ENCODE measurements at regions not wholly inside any gene's neighbourhood (a gene's known extent, or its start where the extent isn't known, plus 50 kb on each side); places are given as distances from the start of the nearest gene placed in this dataset.
"Not testable (repeated sequence)": the region's sequence is repeated elsewhere in the genome, so short reads cannot be mapped to it uniquely, and the experiment has no call there.

DNA sequence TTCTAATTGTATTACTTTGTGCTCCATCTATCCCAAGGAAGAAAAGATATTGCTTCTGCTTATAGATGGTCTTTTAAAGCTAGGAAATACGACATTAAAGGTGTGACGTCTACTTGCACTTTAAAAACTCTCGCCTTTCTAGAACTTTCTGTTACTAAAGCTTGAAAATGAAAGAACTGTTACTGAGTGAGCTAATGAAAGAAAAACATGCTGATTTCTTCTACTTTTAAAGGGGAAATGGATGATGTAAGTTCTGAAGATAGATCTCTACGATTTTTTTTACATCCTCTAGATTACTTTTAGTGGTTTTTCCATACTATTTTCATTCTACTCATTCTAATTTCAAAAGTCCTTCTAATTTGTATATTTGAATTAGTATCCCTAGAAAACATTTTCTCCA, 387.5 kb downstream of the USP25 start:
- ATAC-seq (no peak), DNase-seq (ENCODE audit: low spot score in 2 of 2) (no peak)
- no peak overlapping the region for H3K27ac Mint-ChIP-seq
- H3K9me3 Mint-ChIP-seq = peaks cover 0 to 6% of the 10 kb centered on the region in 2 donors
- no peaks in the 10 kb centered on the region for H3K36me3 Mint-ChIP-seq

DNA sequence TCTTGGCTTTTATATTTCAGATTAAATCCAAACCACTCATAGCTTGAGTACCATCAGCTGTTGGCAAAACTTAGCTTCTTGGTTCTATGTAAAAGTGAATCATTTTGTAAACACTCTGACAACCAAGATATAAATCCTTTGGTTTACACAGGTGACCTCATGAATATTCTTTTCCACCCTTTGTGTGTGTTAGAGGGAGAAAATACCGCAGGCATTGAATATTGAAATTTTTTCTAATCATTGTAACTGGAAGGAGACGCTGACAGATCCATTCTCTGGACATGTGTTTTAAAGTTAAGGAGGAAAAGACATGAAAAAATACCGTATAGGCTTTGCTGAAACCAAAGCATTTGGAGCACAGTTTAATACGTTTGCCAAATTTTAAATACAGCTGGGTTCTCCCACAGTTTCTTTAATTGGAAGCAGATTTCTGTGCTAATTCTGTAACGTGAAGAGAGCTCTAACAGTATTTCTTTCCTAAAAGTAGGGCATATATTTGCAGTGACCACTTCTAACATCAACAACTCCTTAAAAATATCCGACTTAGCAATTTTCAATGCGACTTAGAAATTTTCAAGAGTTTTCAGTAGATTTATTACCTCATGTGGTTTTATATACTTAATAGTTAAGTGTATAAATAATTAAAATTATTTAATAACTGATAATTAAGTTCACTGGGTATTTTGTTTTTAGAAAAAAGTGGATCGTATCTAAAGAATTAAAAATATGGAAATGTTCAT, 388.2 kb downstream of the USP25 start:
- no peak overlapping the region for H3K27ac Mint-ChIP-seq
- ATAC-seq (no peak), DNase-seq (ENCODE audit: low spot score in 2 of 2) (no peak)
- peaks cover 0 to 6% of the 10 kb centered on the region in 2 donors for H3K9me3 Mint-ChIP-seq
- H3K36me3 Mint-ChIP-seq = no peaks in the 10 kb centered on the region

DNA sequence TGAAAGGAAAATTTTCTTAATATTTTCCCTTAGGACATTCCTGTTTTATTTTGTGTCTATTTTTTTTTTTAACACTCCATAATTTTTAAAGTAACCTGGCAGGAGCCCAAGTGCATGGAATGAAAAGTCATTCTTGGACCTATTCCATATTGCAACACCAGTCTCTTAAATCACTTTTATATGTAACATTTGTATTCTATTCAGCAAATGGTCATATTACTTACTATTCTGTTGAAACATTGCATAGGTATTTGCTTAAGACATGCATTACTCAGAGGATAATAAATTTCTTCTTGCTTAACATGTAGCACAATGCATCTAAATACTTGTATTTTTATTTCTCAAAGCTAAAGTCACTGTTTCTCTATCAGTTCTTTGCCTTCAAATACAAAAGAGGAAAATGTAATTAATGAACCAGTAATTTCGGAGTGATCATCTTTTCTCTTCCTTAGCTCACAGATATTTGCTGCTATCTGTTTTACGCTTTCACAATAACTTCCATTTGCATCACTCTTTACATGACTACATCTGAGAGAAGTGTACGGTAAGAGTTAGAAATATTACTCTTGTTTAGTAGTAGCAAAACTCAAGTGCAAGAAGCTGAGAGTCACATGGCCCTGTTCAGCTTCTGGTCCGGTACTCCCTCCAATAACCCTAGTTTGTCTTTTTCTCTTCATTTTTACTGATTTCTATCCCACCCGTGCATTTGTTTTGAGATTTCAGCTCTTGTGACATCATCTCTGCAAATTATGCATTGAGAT, 394.8 kb downstream of the USP25 start:
- no peaks in the 10 kb centered on the region for H3K9me3 Mint-ChIP-seq
- H3K36me3 Mint-ChIP-seq = no peaks in the 10 kb centered on the region
- H3K27ac Mint-ChIP-seq = no peak overlapping the region
- DNase-seq (ENCODE audit: low spot score in 2 of 2) (no peak), ATAC-seq (no peak)

DNA sequence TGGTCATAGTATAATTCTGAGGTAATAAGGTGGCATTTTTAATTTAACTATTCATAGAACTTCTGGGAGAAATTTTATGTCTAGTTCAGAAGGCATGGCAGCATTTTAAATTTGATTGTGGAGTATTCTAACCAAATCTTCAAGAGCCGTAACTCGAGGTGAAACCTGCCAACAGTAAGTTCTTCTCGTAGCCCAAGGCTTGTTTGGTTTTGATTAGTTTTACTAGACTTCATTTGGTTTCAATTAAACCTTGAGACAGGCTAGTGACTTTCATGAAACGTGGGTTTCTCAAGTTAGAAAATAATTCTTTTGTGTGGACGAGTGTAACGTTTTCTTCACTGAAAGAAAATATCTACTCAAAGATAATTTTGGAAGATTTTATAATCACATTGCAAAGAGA, 395.5 kb downstream of the USP25 start:
- H3K36me3 Mint-ChIP-seq = peaks cover 0 to 2% of the 10 kb centered on the region in 2 donors
- no peak for ATAC-seq

DNA sequence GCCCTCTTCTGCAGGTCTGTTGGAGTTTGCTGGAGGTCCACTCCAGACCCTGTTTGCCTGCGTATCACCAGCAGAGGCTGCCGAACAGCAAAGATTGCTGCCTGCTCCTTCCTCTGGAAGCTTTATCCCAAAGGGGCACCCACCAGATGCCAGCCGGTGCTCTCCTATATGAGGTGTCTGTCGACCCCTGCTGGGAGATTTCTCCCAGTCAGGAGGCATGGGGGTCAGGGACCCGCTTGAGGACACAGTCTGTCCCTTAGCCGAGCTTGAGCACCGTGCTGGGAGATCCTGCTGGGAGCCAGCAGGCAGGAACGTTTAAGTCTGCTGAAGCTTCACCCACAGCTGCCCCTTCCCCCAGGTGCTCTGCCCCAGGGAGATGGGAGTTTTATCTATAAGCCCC, 402.7 kb downstream of the USP25 start:
- H3K9me3 Mint-ChIP-seq = peaks cover 17 to 20% of the 10 kb centered on the region in 2 donors
- H3K27ac Mint-ChIP-seq; DNase-seq (ENCODE audit: low spot score in 2 of 2); ATAC-seq: not testable (repeated sequence)
- H3K36me3 Mint-ChIP-seq = peaks cover 0 to 11% of the 10 kb centered on the region in 2 donors

More for the DNA sequence above, 395.5 kb downstream of the USP25 start:
- H3K27ac Mint-ChIP-seq = no peak overlapping the region
- peaks cover 2 to 4% of the 10 kb centered on the region in 2 donors for H3K9me3 Mint-ChIP-seq
- no peak for DNase-seq (ENCODE audit: low spot score in 2 of 2)

DNA sequence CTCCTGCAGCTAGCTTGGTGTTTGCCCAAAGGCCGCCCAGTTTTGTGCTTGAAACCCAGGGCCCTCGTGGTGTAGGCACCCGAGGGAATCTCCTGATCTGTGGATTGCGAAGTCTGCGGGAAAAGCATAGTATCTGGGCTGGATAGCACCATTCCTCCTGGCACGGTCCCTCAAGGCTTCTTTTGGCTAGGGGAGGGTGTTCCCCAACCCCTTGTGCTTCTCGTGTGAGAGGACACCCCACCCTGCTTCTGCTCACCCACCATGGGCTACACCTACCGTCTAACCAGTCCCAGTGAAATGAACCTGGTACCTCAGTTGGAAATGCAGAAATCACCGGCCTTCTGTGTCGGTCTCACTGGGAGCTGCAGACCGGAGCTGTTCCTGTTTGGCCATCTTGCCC, 403.5 kb downstream of the USP25 start:
- peaks cover 17 to 20% of the 10 kb centered on the region in 2 donors for H3K9me3 Mint-ChIP-seq
- H3K36me3 Mint-ChIP-seq = peaks cover 0 to 11% of the 10 kb centered on the region in 2 donors
- no peak overlapping the region for H3K27ac Mint-ChIP-seq
- DNase-seq (ENCODE audit: low spot score in 2 of 2) = no peak
- no peak for ATAC-seq

DNA sequence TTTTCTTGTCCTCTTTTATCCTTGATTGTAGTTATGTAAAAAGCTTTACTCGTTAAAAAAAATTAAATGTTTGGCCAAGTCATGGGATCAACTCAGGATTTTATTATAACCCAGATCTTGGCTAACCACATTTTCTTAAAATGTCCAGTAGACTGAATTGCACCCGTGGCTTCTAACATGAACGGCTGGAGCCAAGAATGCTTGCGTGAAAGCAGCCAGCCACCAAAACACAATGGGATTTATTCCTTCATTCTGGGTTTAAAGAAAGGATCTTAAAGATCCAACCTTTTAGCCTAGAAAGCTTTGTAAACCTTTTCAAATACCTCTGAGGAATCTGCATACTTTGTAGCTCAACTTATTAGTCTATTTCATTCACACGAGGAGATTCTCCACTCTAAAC, 404.4 kb downstream of the USP25 start:
- ATAC-seq = no peak
- no peak for DNase-seq (ENCODE audit: low spot score in 2 of 2)
- peaks cover 0 to 11% of the 10 kb centered on the region in 2 donors for H3K36me3 Mint-ChIP-seq
- H3K27ac Mint-ChIP-seq = no peak overlapping the region
- H3K9me3 Mint-ChIP-seq = peaks cover 18 to 20% of the 10 kb centered on the region in 2 donors

DNA sequence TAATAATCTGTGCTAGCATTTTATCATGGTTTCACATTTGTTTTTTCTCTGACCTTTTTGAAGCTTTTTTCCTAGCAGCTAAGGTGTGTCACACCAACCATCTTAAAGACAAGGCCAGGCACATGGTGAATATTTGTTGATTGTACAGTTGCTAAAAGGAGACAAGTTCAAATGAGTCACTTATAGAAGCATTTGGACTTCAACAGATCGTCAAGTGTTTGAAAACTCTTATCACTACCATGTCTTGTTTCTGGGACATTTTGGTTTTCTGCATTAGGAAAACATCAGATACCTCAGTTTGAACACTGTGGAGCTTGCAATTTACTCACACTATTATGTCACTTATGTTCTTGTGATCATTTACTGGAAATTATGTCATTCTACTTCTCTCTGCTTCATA, 407.3 kb downstream of the USP25 start:
- H3K9me3 Mint-ChIP-seq = peaks cover 2 to 3% of the 10 kb centered on the region in 2 donors
- H3K27ac Mint-ChIP-seq = no peak overlapping the region
- no peaks in the 10 kb centered on the region for H3K36me3 Mint-ChIP-seq
- no peak for DNase-seq (ENCODE audit: low spot score in 2 of 2)
- no peak for ATAC-seq

DNA sequence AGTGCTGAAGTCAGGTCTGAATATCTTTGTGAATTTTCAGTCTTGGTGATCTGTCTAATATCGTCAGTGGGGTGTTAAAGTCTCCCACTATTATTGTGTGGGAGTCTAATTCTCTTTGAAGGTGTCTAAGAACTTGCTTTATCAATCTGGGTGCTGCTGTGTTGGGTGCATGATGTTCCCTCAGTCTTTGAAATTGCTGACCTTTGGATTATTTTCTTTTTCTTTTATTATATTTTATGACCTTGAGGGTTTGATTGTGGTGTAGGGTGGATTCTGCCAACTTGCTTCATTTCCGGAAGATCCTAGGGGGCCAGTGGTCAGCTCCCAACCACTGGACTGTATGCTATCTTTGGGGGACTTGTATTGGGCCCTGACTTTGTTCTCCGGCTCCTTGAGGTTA, 415.3 kb downstream of the USP25 start:
- ATAC-seq (no peak), DNase-seq (ENCODE audit: low spot score in 2 of 2) (no peak)
- Mint-ChIP-seq H3K9me3 (no peaks in the 10 kb centered on the region), H3K27ac (no peak overlapping the region), H3K36me3 (no peaks in the 10 kb centered on the region)

DNA sequence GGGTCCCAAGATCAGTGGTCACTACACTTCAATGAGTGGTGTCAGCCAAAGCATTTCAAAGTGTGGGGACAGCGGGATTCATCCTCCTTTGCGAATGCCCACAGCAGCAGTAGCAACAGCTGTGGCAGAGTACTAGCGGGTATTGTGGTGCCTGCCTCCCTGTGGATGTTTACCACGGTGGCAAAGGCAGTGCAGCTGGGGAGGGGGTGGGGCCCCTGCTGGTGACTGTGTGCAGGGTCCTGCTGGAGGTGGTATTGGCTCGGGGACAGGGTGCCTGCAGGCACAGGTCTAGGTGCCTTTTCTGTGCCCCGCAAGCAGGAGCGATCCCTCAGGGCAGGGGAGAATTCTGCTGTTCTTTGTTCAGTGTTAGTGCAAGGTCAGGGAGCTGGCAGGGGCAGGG, 415.7 kb downstream of the USP25 start:
- no peaks in the 10 kb centered on the region for H3K36me3 Mint-ChIP-seq
- ATAC-seq = no peak
- H3K27ac Mint-ChIP-seq = no peak overlapping the region
- DNase-seq (ENCODE audit: low spot score in 2 of 2) = no peak
- H3K9me3 Mint-ChIP-seq = no peaks in the 10 kb centered on the region

DNA sequence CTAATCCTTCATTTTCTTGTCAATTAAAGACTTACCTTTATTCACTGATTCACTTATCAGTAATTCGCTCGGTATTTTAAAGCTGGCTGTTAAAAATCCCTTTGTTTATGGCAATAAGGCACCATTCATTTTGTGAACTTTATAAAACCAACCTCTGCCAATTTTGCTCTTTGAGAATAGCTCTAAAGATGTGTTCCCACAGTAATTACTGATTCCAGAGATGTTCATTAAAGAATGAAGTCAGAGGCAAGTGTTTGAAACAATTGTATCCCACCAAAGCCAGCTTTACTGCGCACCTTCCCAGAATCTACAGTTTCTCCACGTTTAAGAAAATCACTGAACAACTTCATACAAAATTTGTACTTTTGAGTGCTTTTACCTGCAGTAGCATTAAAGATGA, 424.5 kb downstream of the USP25 start:
- H3K36me3 Mint-ChIP-seq = no peaks in the 10 kb centered on the region
- H3K27ac Mint-ChIP-seq = no peak overlapping the region
- H3K9me3 Mint-ChIP-seq = no peaks in the 10 kb centered on the region
- DNase-seq (ENCODE audit: low spot score in 2 of 2) = no peak
- no peak for ATAC-seq

DNA sequence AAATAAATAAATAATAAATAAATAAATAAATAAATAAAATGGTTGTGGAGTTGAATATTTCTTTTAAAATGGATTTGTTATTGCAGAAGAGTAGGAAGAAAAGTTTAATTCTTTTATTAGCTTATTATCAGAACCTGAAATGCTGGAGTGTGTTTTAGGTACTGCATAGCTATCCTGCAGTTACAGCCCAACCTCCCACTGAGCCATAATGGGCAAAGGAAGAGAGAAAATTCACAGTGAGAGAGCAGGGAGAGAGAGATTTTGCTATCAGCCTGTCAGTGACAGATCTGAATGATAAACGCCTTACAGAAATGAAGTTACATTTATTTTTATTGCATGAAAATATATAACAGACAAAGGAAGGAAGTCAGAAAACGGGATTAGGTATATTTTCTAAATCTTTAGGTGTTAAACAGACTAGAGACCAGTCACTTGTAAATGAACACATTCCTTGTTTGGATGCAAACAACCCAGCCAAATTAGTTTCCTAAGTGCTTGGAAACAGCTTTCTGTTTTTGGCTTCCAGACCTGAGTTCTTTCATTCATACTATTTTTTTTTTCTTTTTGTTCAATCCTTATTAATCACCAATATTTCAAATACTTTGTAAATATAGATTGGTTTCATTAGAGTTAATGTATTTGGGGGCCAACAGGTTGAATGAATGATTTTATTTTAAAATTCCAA, 425.3 kb downstream of the USP25 start:
- Mint-ChIP-seq H3K27ac (no peak overlapping the region), H3K9me3 (no peaks in the 10 kb centered on the region), H3K36me3 (no peaks in the 10 kb centered on the region)
- DNase-seq (ENCODE audit: low spot score in 2 of 2) (no peak), ATAC-seq (no peak)

DNA sequence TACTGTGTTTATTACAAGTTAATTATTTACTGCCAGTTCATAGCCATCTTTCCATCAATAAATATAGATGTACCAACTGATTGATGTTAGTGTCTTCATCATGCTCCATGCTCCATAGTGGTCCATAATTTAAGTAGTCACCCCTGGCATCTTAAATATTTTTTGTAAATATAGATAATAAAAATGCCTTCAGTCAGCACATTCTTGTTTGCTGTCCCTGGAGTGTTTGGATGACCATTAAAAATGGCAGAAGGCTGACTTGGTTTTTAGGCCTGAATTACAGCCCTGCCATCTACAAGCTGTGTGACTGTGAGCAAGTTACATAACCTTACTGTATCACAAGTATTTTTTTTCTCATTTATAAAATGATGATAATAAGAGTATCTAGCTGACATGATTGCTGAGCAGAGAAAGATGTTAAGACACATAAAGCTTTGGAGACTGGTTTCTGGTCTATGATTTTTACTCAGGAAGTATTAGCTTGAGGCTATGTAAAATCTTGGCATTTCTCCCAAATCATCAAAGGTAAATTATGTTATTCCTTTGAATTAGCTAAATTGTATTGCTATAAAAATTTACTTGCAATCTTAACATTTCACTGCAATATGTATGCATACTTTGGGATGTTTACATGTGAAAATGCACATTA, 427.2 kb downstream of the USP25 start:
- DNase-seq (ENCODE audit: low spot score in 2 of 2) (no peak), ATAC-seq (no peak)
- no peaks in the 10 kb centered on the region for H3K9me3 Mint-ChIP-seq
- H3K36me3 Mint-ChIP-seq = no peaks in the 10 kb centered on the region
- no peak overlapping the region for H3K27ac Mint-ChIP-seq

DNA sequence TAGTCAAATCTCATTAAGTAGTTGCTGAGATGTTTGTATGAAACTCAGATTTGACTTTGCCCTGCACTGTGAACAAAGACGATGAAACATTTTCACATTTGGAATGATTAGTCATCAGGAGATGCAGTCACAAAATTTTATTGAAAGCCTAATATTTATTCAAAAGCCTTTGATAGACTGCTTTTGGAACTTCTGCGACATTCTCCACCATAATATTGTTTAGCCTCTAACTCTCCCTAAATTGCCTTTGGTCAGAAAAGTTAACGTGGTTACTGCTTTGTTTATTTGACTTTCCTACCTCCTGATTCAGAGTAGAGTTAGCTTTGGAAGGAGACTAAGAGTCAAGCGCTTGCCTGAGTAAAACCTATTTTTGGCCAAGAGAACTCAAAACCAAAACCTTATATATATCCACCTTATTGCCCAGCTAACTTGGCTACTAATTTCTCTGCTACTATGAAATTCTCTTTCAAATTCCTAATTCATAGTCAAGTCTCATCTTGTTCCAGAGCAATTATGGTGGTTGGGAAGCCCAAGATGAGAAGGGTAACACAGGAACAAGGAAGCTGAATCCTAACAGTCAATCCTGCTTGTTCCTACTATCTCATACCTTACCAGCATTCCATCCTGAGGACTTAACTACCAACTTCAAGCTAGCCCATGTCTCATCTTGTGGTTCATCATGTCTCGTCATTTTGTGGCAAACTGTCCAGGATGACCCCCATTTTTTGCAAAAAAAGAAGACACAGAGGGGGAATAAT, 429.6 kb downstream of the USP25 start:
- Mint-ChIP-seq H3K36me3 (no peaks in the 10 kb centered on the region), H3K9me3 (no peaks in the 10 kb centered on the region), H3K27ac (no peak overlapping the region)
- ATAC-seq (no peak), DNase-seq (ENCODE audit: low spot score in 2 of 2) (no peak)

DNA sequence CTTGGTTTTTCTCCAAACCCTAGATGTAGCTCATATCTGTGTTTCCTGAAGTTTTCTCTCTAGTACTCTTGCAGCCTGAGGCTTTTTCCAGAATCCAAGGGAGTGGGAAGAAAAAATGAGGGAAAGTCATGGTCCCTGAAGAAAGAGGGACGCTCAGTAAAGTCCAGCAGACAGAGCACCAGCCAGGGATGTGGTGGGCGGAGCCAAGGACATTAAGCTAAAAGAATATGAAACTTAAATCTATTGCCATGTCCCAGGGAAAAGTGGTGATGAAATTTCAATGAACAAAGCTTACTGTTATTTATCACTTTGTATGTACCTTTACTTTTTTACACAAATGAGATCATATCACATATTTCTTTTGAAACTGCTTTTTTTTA, 430.2 kb downstream of the USP25 start:
- H3K9me3 Mint-ChIP-seq = no peaks in the 10 kb centered on the region
- H3K27ac Mint-ChIP-seq = no peak overlapping the region
- H3K36me3 Mint-ChIP-seq = no peaks in the 10 kb centered on the region
- ATAC-seq (no peak), DNase-seq (ENCODE audit: low spot score in 2 of 2) (no peak)

DNA sequence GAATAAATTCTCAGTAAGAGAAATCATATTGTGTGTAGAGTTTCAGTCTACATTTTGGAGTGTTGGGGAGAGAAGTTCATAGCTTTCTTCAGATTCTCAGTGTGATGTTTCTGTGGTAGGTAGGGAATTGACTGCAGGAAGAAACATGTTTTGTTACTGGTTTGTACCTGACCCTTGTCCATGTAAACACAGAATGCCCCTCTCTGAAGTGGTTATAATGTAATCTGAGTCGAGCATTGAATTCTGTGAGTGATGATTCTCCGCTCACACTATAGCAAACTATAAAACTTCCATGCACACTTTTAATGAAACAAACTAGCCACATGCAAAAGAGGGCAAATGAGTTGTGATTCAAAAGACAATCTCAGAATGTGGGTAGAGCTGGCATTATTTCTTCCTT, 433.2 kb downstream of the USP25 start:
- Mint-ChIP-seq H3K9me3 (no peaks in the 10 kb centered on the region), H3K36me3 (no peaks in the 10 kb centered on the region), H3K27ac (no peak overlapping the region)
- ATAC-seq = no peak
- DNase-seq (ENCODE audit: low spot score in 2 of 2) = no peak
